ENCODE measurements at regions not wholly inside any gene's neighbourhood (a gene's known extent, or its start where the extent isn't known, plus 50 kb on each side); places are given as distances from the start of the nearest gene placed in this dataset.
"Not testable (repeated sequence)": the region's sequence is repeated elsewhere in the genome, so short reads cannot be mapped to it uniquely, and the experiment has no call there.

- no peaks in the 10 kb centered on the region for H3K79me2 ChIP-seq (ENCODE audit: low read length)
- no peaks in the 10 kb centered on the region for H4K20me1 ChIP-seq (ENCODE audit: insufficient read depth, low read depth, low read length)
- no peak overlapping the region for H3K27ac ChIP-seq (ENCODE audit: low read length)
- no peaks in the 10 kb centered on the region for H3K27me3 ChIP-seq (ENCODE audit: low read length)
- H2AFZ ChIP-seq (ENCODE audit: low read length) = no peak overlapping the region
- no peaks in the 10 kb centered on the region for H3K9me2 ChIP-seq (replicated peaks; ENCODE audit: insufficient read depth, low read length)
- DNase-seq = no peak
- no peak overlapping the region for H3K9ac ChIP-seq (ENCODE audit: low read length)
- H3K4me2 ChIP-seq (ENCODE audit: low read depth, low read length, poor library complexity, severe bottlenecking) = no peak overlapping the region
- no peaks in the 10 kb centered on the region for H3K4me1 ChIP-seq (ENCODE audit: low read length)
- no peaks in the 10 kb centered on the region for H3K36me3 ChIP-seq (ENCODE audit: insufficient read depth, low read length)
- no peak overlapping the region for H3K4me3 ChIP-seq (ENCODE audit: low read length)
- H3K9me3 ChIP-seq (ENCODE audit: low read length) = no peaks in the 10 kb centered on the region
Observed at GRCh38 chr3:151544164-151544548, 83.3 kb upstream of the IGSF10 start.

DNA sequence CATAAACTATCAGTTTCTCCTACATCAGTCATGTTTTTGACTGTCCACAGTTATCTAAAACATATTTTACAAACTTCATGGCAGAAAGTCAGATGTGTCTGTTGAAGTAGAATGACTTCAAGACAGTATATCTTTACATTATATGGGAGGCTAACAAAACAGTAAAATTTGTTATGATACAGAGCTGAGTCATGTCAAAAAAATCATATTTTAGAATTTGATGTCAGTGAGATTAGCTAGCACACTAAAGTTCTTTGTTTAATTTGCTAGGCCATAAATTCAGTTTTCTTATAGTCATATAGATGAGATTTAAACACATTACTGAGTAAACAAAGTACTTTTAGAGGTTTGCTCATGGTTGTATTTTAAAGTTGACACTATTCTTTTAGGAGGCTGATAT lies 80.3 kb upstream of the IGSF10 start:
- H3K27me3 ChIP-seq (ENCODE audit: low read length) = no peaks in the 10 kb centered on the region
- no peak overlapping the region for H3K27ac ChIP-seq (ENCODE audit: low read length)
- no peak overlapping the region for H2AFZ ChIP-seq (ENCODE audit: low read length)
- H3K4me3 ChIP-seq (ENCODE audit: low read length) = no peak overlapping the region
- no peak overlapping the region for H3K9ac ChIP-seq (ENCODE audit: low read length)
- H3K4me2 ChIP-seq (ENCODE audit: low read depth, low read length, poor library complexity, severe bottlenecking) = no peak overlapping the region
- no peaks in the 10 kb centered on the region for H3K79me2 ChIP-seq (ENCODE audit: low read length)
- no peaks in the 10 kb centered on the region for H4K20me1 ChIP-seq (ENCODE audit: insufficient read depth, low read depth, low read length)
- no peaks in the 10 kb centered on the region for H3K36me3 ChIP-seq (ENCODE audit: insufficient read depth, low read length)
- no peaks in the 10 kb centered on the region for H3K9me3 ChIP-seq (ENCODE audit: low read length)
- H3K4me1 ChIP-seq (ENCODE audit: low read length) = no peaks in the 10 kb centered on the region
- no peak for DNase-seq
- H3K9me2 ChIP-seq (replicated peaks; ENCODE audit: insufficient read depth, low read length) = no peaks in the 10 kb centered on the region

DNA sequence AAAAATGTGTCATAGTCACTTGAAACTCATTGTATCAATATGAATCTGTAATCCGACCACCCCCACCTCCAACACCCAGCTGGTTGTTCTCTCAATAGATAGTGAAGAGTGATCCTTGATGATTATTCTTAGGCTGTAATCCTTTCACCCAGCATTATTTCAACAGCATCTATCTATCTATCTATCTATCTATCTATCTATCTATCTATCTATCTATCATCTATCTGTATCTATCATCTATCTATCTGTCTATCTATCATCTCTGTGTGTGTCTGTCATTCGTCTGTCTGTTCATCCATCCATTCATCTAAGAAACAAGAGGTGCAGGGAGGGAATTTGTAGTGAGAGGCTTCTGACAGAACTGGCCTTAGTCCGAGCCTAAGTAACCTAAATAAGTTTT lies 78.7 kb upstream of the IGSF10 start:
- no peak overlapping the region for H2AFZ ChIP-seq (ENCODE audit: low read length)
- no peak overlapping the region for H3K9ac ChIP-seq (ENCODE audit: low read length)

DNA sequence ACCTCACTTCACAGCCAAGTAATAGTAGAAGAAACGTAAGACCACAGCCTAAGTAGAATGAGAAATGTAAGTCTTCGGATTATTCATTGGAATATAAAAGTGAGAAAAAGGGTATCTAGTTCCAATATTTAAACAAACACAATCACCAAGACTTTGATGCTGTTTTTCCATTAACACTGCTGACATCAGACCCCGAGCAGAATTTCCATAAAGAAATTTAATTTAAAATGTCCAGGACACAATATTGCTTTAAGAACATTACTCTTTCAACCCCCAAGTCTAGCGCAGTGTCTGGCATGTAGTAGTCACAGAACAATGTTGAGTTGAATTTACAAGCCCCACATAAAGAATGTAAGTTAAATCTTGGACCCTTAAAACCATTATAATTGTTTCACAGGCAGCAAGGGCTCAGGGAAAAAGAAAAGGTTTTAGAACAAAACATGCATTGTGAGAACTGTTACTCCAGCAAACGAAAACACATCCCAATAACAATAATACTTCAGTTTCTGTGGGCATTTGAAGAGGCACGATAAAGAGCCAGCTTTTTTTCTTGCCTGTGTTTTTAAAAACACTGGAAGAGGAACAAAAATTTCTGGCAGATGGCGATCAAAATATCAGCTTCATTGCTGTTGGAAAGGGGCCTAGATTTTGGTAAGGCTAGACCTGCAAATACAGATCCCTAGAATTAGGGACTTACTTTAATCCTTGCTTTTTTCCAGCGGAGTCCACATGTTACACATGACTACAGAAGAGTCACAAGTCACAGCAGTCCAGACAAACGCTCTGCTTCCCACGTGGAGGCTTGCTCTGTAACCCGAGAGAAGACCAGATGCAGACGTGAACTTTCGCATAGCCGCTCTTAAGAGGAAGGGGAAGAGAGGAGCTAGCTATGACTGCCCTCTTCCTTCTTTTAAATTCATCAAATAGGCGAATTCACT lies 77.9 kb upstream of the IGSF10 start:
- Histone ChIP-seq H3K9me3 (ENCODE audit: low read length) (no peaks in the 10 kb centered on the region), H4K20me1 (ENCODE audit: insufficient read depth, low read depth, low read length) (no peaks in the 10 kb centered on the region), H2AFZ (ENCODE audit: low read length) (no peak overlapping the region), H3K4me1 (ENCODE audit: low read length) (no peaks in the 10 kb centered on the region), H3K27ac (ENCODE audit: low read length) (no peak overlapping the region), H3K79me2 (ENCODE audit: low read length) (no peaks in the 10 kb centered on the region), H3K27me3 (ENCODE audit: low read length) (no peaks in the 10 kb centered on the region), H3K4me2 (ENCODE audit: low read depth, low read length, poor library complexity, severe bottlenecking) (no peak overlapping the region), H3K36me3 (ENCODE audit: insufficient read depth, low read length) (no peaks in the 10 kb centered on the region), H3K4me3 (ENCODE audit: low read length) (no peak overlapping the region), H3K9ac (ENCODE audit: low read length) (no peak overlapping the region), H3K9me2 (replicated peaks; ENCODE audit: insufficient read depth, low read length) (no peaks in the 10 kb centered on the region)
- no peak for DNase-seq

More for the DNA sequence above, 78.7 kb upstream of the IGSF10 start:
- Histone ChIP-seq H3K4me3 (ENCODE audit: low read length) (no peak overlapping the region), H3K4me1 (ENCODE audit: low read length) (no peaks in the 10 kb centered on the region), H4K20me1 (ENCODE audit: insufficient read depth, low read depth, low read length) (no peaks in the 10 kb centered on the region), H3K27ac (ENCODE audit: low read length) (no peak overlapping the region), H3K4me2 (ENCODE audit: low read depth, low read length, poor library complexity, severe bottlenecking) (no peak overlapping the region), H3K9me3 (ENCODE audit: low read length) (no peaks in the 10 kb centered on the region), H3K79me2 (ENCODE audit: low read length) (no peaks in the 10 kb centered on the region), H3K9me2 (replicated peaks; ENCODE audit: insufficient read depth, low read length) (no peaks in the 10 kb centered on the region), H3K27me3 (ENCODE audit: low read length) (no peaks in the 10 kb centered on the region), H3K36me3 (ENCODE audit: insufficient read depth, low read length) (no peaks in the 10 kb centered on the region)
- no peak for DNase-seq

DNA sequence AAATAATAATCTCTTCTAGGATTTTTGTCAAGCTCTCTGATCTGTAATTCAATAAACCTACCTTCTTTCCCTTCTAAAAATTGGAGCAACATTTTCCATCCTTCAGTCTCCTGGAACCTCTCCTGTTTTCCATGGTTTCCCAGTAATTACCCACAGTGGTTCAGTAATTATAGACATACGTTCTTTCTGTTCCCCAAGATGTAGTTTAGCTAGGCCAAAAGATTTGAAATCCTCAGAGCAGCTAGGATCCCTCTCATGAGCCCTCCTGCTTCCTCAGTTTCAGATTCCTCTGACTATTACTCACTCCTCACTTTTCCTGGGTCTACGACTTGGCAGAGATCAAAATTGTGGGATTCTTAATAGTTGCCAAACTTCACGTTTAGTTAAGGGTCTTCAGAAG lies 76.9 kb upstream of the IGSF10 start:
- H3K9me2 ChIP-seq (replicated peaks; ENCODE audit: insufficient read depth, low read length) = no peaks in the 10 kb centered on the region
- no peak overlapping the region for H3K4me3 ChIP-seq (ENCODE audit: low read length)
- H3K36me3 ChIP-seq (ENCODE audit: insufficient read depth, low read length) = no peaks in the 10 kb centered on the region
- no peaks in the 10 kb centered on the region for H3K4me1 ChIP-seq (ENCODE audit: low read length)
- no peak overlapping the region for H2AFZ ChIP-seq (ENCODE audit: low read length)
- H3K9ac ChIP-seq (ENCODE audit: low read length) = no peak overlapping the region
- no peaks in the 10 kb centered on the region for H3K27me3 ChIP-seq (ENCODE audit: low read length)
- no peak for DNase-seq
- no peaks in the 10 kb centered on the region for H3K9me3 ChIP-seq (ENCODE audit: low read length)
- H3K79me2 ChIP-seq (ENCODE audit: low read length) = no peaks in the 10 kb centered on the region
- H3K27ac ChIP-seq (ENCODE audit: low read length) = no peak overlapping the region
- H3K4me2 ChIP-seq (ENCODE audit: low read depth, low read length, poor library complexity, severe bottlenecking) = no peak overlapping the region
- no peaks in the 10 kb centered on the region for H4K20me1 ChIP-seq (ENCODE audit: insufficient read depth, low read depth, low read length)

DNA sequence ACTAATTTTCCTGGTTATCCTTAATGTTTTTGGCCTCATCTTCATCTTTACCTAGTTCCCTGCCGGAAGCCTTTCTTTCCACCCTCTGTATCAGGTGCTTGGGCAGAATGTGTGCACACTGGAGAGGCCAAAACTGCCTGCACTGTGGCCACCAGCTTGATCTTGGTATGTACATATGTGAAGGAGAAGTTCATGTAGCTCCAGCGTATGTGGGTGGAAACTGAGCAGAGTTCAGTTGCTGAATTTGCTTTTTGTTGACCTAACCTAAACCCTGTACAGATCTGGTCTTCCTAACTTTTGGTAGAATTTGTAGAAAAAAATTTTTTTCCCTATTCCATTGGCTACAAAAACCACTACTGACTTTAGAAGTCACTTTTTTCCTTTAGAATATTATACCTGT lies 65.9 kb upstream of the IGSF10 start:
- H3K9ac ChIP-seq (ENCODE audit: low read length) = no peak overlapping the region
- H3K27ac ChIP-seq (ENCODE audit: low read length) = no peak overlapping the region
- DNase-seq = no peak
- no peaks in the 10 kb centered on the region for H4K20me1 ChIP-seq (ENCODE audit: insufficient read depth, low read depth, low read length)
- no peaks in the 10 kb centered on the region for H3K27me3 ChIP-seq (ENCODE audit: low read length)
- H3K36me3 ChIP-seq (ENCODE audit: insufficient read depth, low read length) = no peaks in the 10 kb centered on the region
- no peaks in the 10 kb centered on the region for H3K4me1 ChIP-seq (ENCODE audit: low read length)
- H3K79me2 ChIP-seq (ENCODE audit: low read length) = no peaks in the 10 kb centered on the region
- H3K4me2 ChIP-seq (ENCODE audit: low read depth, low read length, poor library complexity, severe bottlenecking) = no peak overlapping the region
- H3K9me2 ChIP-seq (replicated peaks; ENCODE audit: insufficient read depth, low read length) = no peaks in the 10 kb centered on the region
- H3K9me3 ChIP-seq (ENCODE audit: low read length) = no peaks in the 10 kb centered on the region
- no peak overlapping the region for H2AFZ ChIP-seq (ENCODE audit: low read length)
- H3K4me3 ChIP-seq (ENCODE audit: low read length) = no peak overlapping the region

GRCh38 chr3:151520105-151520504 lies 59.2 kb upstream of the IGSF10 start:
- no peak overlapping the region for H3K9ac ChIP-seq (ENCODE audit: low read length)

DNA sequence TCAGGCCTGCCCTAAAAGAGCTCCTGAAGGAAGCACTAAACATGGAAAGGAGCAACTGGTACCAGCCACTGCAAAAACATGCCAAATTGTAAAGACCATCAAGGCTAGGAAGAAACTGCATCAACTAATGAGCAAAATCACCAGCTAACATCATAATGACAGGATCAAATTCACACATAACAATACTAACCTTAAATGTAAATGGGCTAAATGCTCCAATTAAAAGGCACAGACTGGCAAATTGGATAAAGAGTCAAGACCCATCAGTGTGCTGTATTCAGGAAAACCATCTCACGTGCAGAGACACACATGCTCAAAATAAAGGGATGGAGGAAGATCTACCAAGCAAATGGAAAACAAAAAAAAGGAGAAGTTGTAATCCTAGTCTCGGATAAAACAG lies 50.6 kb upstream of the IGSF10 start:
- H3K4me2 ChIP-seq (ENCODE audit: low read depth, low read length, poor library complexity, severe bottlenecking); H4K20me1 ChIP-seq (ENCODE audit: insufficient read depth, low read depth, low read length); H2AFZ ChIP-seq (ENCODE audit: low read length); H3K4me3 ChIP-seq (ENCODE audit: low read length); H3K9me3 ChIP-seq (ENCODE audit: low read length); DNase-seq; H3K4me1 ChIP-seq (ENCODE audit: low read length); H3K36me3 ChIP-seq (ENCODE audit: insufficient read depth, low read length); H3K27ac ChIP-seq (ENCODE audit: low read length); H3K79me2 ChIP-seq (ENCODE audit: low read length); H3K27me3 ChIP-seq (ENCODE audit: low read length); H3K9me2 ChIP-seq (replicated peaks; ENCODE audit: insufficient read depth, low read length); H3K9ac ChIP-seq (ENCODE audit: low read length): not testable (repeated sequence)

More at GRCh38 chr3:151520105-151520504, 59.2 kb upstream of the IGSF10 start:
- Histone ChIP-seq H3K4me2 (ENCODE audit: low read depth, low read length, poor library complexity, severe bottlenecking) (no peak overlapping the region), H2AFZ (ENCODE audit: low read length) (no peak overlapping the region), H3K79me2 (ENCODE audit: low read length) (no peaks in the 10 kb centered on the region), H3K27me3 (ENCODE audit: low read length) (no peaks in the 10 kb centered on the region), H4K20me1 (ENCODE audit: insufficient read depth, low read depth, low read length) (no peaks in the 10 kb centered on the region), H3K4me3 (ENCODE audit: low read length) (no peak overlapping the region), H3K9me3 (ENCODE audit: low read length) (no peaks in the 10 kb centered on the region), H3K27ac (ENCODE audit: low read length) (no peak overlapping the region), H3K4me1 (ENCODE audit: low read length) (no peaks in the 10 kb centered on the region), H3K9me2 (replicated peaks; ENCODE audit: insufficient read depth, low read length) (no peaks in the 10 kb centered on the region), H3K36me3 (ENCODE audit: insufficient read depth, low read length) (no peaks in the 10 kb centered on the region)
- no peak for DNase-seq

Data from Karpas-422 (cell line).